Loucy (cell line): ENCODE measurements at regions not wholly inside any gene's neighbourhood (a gene's known extent, or its start where the extent isn't known, plus 50 kb on each side); places are given as distances from the start of the nearest gene placed in this dataset.
"Not testable (repeated sequence)": the region's sequence is repeated elsewhere in the genome, so short reads cannot be mapped to it uniquely, and the experiment has no call there.

Experiments
- EZH2phosphoT487 ChIP-seq: fragments of 200-600 bp; IDR thresholded peaks from 2 replicates; pipeline ENCODE4 v1.6.1; 2018; ENCODE audit warnings: antibody characterized with exemption, mild to moderate bottlenecking, moderate library complexity, borderline replicate concordance
- TF ChIP-seq, protein P1 (sequence below): fragments of 200-600 bp; sonication (generic); conservative IDR thresholded peaks from 2 replicates; pipeline ENCODE4 v1.5.1; 2014; ENCODE audit warnings: mild to moderate bottlenecking, antibody characterized with exemption, low read length

DNA sequence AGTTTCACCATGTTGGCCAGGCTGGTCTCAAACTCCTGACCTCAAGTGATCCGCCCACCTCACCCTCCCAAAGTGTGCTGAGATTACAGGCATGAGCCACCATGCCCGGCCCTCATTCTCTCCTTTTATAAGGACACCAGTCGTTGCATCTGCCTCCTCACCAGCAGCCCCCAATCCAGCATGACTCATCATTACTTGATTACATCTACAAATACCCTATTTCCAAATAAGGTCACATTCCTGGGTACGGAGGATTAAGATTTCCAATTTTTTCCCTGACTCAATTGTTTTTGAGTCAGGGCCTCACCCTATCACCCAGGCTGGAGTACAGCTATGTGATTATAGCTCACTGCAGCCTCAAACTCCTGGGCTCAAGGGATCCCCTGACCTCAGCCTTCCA lies 49.8 kb upstream of the DEFB108B start:
- not testable (repeated sequence) for TF ChIP-seq EZH2phosphoT487
- TF ChIP-seq, protein P1, sequence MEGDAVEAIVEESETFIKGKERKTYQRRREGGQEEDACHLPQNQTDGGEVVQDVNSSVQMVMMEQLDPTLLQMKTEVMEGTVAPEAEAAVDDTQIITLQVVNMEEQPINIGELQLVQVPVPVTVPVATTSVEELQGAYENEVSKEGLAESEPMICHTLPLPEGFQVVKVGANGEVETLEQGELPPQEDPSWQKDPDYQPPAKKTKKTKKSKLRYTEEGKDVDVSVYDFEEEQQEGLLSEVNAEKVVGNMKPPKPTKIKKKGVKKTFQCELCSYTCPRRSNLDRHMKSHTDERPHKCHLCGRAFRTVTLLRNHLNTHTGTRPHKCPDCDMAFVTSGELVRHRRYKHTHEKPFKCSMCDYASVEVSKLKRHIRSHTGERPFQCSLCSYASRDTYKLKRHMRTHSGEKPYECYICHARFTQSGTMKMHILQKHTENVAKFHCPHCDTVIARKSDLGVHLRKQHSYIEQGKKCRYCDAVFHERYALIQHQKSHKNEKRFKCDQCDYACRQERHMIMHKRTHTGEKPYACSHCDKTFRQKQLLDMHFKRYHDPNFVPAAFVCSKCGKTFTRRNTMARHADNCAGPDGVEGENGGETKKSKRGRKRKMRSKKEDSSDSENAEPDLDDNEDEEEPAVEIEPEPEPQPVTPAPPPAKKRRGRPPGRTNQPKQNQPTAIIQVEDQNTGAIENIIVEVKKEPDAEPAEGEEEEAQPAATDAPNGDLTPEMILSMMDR, result not testable (repeated sequence)
